MCF 10A (cell line): ENCODE measurements at regions not wholly inside any gene's neighbourhood (a gene's known extent, or its start where the extent isn't known, plus 50 kb on each side); places are given as distances from the start of the nearest gene placed in this dataset.
"Not testable (repeated sequence)": the region's sequence is repeated elsewhere in the genome, so short reads cannot be mapped to it uniquely, and the experiment has no call there.

Experiments
- BruUV-seq: library from RNA; stranded (reverse); fragments of 400-500 nt; replicated peaks from 2 replicates; lab custom pipeline; 2021; lab: Mats Ljungman, UMichigan
- CTCF ChIA-PET: fragments of 300-600 bp; sonication (Branson Sonifier 250); formaldehyde crosslinking; extraction: SDS; loops from one replicate; lab custom pipeline; 2021; ENCODE audit warnings: antibody characterized with exemption, inconsistent platforms; lab: Yijun Ruan, JAX
- POLR2A ChIA-PET: fragments of 300-600, 350-650 bp; sonication (Branson Sonifier 250); formaldehyde crosslinking; extraction: SDS; loops from one replicate; lab custom pipeline; 2020; ENCODE audit warnings: antibody characterized with exemption, inconsistent platforms; lab: Yijun Ruan, JAX
- DNase-seq: peaks from one replicate; pipeline ENCODE4 v3.0.0-alpha.2; 2018; ENCODE audit not compliant: unreplicated experiment
- H3K27ac Mint-ChIP-seq: one replicate; pipeline ENCODE4 v1.8.0; 2022; ENCODE audit warnings: mild to moderate bottlenecking, low read depth, mixed read lengths; ENCODE audit not compliant: unreplicated experiment
- H3K27me3 Mint-ChIP-seq: one replicate; pipeline ENCODE4 v1.8.0; 2022; ENCODE audit warnings: mixed read lengths; ENCODE audit not compliant: insufficient read depth, unreplicated experiment
- H3K36me3 Mint-ChIP-seq: one replicate; pipeline ENCODE4 v1.8.0; 2022; ENCODE audit warnings: mild to moderate bottlenecking, moderate library complexity, mixed read lengths; ENCODE audit not compliant: insufficient read depth, unreplicated experiment
- H3K4me1 Mint-ChIP-seq: one replicate; pipeline ENCODE4 v1.8.0; 2022; ENCODE audit warnings: mixed read lengths; ENCODE audit not compliant: insufficient read depth, unreplicated experiment
- H3K4me3 Mint-ChIP-seq: one replicate; pipeline ENCODE4 v1.8.0; 2022; ENCODE audit warnings: mild to moderate bottlenecking, moderate library complexity, mixed read lengths; ENCODE audit not compliant: unreplicated experiment
- H3K9me3 Mint-ChIP-seq: one replicate; pipeline ENCODE4 v1.8.0; 2022; ENCODE audit warnings: mixed read lengths; ENCODE audit not compliant: unreplicated experiment
- intact Hi-C: fragments of 100-400 bp; cut with micrococcal nuclease; formaldehyde crosslinking; loops from 2 replicates; pipeline ENCODE4 v1.14.1; 2022

DNA sequence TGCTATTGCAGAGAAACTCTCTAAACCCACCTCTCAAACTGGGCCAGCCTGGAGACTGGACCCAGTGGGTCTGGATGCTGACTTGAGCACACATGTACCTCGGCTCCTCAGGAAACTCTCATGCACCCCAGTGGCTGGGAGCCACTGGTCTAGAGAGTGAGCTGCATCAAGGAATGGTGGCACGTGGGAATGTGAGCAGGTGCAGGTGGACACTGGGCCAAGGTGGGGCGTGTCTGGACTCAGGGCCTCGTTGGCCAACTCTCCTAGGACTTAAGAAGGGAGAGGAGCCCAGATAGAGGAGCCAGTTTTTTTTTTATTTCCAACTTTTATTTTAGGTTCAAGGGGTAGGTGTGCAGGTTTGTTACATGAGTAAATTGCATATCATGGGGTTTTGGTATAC is 75.5 kb upstream of the PLGLB2 start:
- H3K4me1 Mint-ChIP-seq, H3K36me3 Mint-ChIP-seq, H3K27ac Mint-ChIP-seq, CTCF ChIA-PET, BruUV-seq, H3K27me3 Mint-ChIP-seq, POLR2A ChIA-PET, intact Hi-C loops, DNase-seq, H3K9me3 Mint-ChIP-seq, H3K4me3 Mint-ChIP-seq: not testable (repeated sequence)

GRCh38 chr2:87674729-87675128 is 73.2 kb upstream of the PLGLB2 start:
- H3K27me3 Mint-ChIP-seq, POLR2A ChIA-PET: not testable (repeated sequence)

DNA sequence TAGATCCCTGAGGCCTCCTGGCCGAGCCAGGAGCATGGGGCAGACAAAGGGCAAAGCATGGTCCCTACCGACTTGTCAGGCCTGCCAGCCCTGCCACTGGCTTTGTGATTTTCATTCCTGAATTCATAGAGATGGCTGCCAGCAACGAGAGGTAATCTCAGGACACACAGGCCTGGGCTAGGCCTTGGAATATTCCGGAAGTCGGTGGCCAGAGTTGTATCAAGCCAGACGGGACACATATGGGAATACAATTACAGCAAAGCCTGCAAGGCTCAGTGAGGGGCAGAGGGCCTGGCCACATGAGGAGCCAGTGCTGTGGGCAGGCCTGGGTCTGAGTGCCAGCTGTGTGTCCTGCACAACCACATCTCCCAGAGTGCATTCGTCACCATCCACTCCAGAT is 72.4 kb upstream of the PLGLB2 start:
- BruUV-seq, H3K9me3 Mint-ChIP-seq, H3K36me3 Mint-ChIP-seq, CTCF ChIA-PET, POLR2A ChIA-PET, H3K4me1 Mint-ChIP-seq, H3K27ac Mint-ChIP-seq, H3K4me3 Mint-ChIP-seq, intact Hi-C loops, H3K27me3 Mint-ChIP-seq, DNase-seq: not testable (repeated sequence)

More at GRCh38 chr2:87674729-87675128, 73.2 kb upstream of the PLGLB2 start:
- intact Hi-C loops, DNase-seq, H3K4me1 Mint-ChIP-seq, H3K36me3 Mint-ChIP-seq, H3K27ac Mint-ChIP-seq, H3K4me3 Mint-ChIP-seq, CTCF ChIA-PET, BruUV-seq, H3K9me3 Mint-ChIP-seq: not testable (repeated sequence)

- BruUV-seq, H3K27me3 Mint-ChIP-seq, H3K36me3 Mint-ChIP-seq, H3K27ac Mint-ChIP-seq, POLR2A ChIA-PET, H3K4me1 Mint-ChIP-seq, CTCF ChIA-PET, H3K4me3 Mint-ChIP-seq, H3K9me3 Mint-ChIP-seq, DNase-seq, intact Hi-C loops: not testable (repeated sequence)
Measured at GRCh38 chr2:87677421-87677923, 70.4 kb upstream of the PLGLB2 start.

DNA sequence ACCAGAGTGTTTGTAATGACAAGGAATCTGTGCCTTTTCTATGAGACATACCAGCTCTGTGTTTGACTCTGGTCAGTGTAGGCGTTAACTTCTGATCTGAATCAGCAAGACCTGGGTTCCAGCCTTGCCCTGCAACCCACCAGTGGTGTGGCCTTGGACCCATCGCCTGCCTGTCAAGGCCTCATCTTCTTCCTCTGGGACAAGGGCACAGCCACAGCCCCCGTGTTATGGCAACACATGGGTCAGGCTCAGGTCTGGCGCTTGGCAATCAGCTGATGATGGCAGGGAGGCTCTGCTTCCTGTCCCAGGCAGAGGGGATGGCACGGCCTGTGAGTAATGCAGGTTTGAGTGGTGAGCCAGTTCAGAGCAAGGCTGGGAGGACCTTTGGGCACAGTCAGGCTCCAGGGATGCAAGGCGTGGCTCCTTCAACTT is 69.1 kb upstream of the PLGLB2 start:
- H3K27ac Mint-ChIP-seq, DNase-seq, H3K9me3 Mint-ChIP-seq, BruUV-seq, H3K4me3 Mint-ChIP-seq, H3K4me1 Mint-ChIP-seq, POLR2A ChIA-PET, H3K27me3 Mint-ChIP-seq, CTCF ChIA-PET, H3K36me3 Mint-ChIP-seq, intact Hi-C loops: not testable (repeated sequence)

- POLR2A ChIA-PET, H3K9me3 Mint-ChIP-seq, H3K27me3 Mint-ChIP-seq, DNase-seq, H3K4me3 Mint-ChIP-seq, H3K4me1 Mint-ChIP-seq, H3K27ac Mint-ChIP-seq, BruUV-seq, intact Hi-C loops, H3K36me3 Mint-ChIP-seq, CTCF ChIA-PET: not testable (repeated sequence)
Measured at GRCh38 chr2:87679950-87680349, 67.9 kb upstream of the PLGLB2 start.

- BruUV-seq, CTCF ChIA-PET, DNase-seq, H3K4me3 Mint-ChIP-seq, POLR2A ChIA-PET, intact Hi-C loops, H3K9me3 Mint-ChIP-seq, H3K4me1 Mint-ChIP-seq, H3K27ac Mint-ChIP-seq, H3K27me3 Mint-ChIP-seq, H3K36me3 Mint-ChIP-seq: not testable (repeated sequence)
Measured at GRCh38 chr2:87680691-87681090, 67.2 kb upstream of the PLGLB2 start.

DNA sequence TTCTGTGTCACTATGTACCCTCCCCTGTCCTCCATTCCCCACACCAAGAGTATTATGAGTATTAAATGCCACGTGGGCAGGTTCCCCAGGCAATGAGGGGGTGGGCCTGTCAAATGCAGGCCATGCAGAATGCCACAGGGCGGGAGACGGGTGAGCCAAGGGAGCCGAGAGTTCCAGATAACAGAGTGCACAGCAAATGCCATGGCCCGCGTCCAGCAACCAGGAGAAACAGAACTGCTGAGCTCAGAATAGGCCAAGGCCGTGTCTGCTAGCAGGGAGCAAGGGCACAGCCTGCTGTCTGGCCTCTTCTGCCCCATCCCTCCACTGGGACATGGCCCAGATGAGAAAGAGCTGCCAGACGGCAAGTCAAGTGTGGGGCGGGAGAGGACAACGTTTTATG is 64.4 kb upstream of the PLGLB2 start:
- H3K9me3 Mint-ChIP-seq, POLR2A ChIA-PET, H3K27me3 Mint-ChIP-seq, CTCF ChIA-PET, H3K36me3 Mint-ChIP-seq, DNase-seq, H3K4me3 Mint-ChIP-seq, intact Hi-C loops, H3K4me1 Mint-ChIP-seq, H3K27ac Mint-ChIP-seq, BruUV-seq: not testable (repeated sequence)

GRCh38 chr2:87683961-87684360 is 63.9 kb upstream of the PLGLB2 start:
- H3K9me3 Mint-ChIP-seq, intact Hi-C loops, H3K27ac Mint-ChIP-seq, CTCF ChIA-PET, H3K4me3 Mint-ChIP-seq, BruUV-seq, POLR2A ChIA-PET, DNase-seq, H3K27me3 Mint-ChIP-seq, H3K4me1 Mint-ChIP-seq, H3K36me3 Mint-ChIP-seq: not testable (repeated sequence)

GRCh38 chr2:87685558-87685957 is 62.3 kb upstream of the PLGLB2 start:
- H3K4me1 Mint-ChIP-seq, POLR2A ChIA-PET, BruUV-seq, intact Hi-C loops, DNase-seq, H3K36me3 Mint-ChIP-seq, H3K4me3 Mint-ChIP-seq, H3K9me3 Mint-ChIP-seq, H3K27me3 Mint-ChIP-seq, CTCF ChIA-PET, H3K27ac Mint-ChIP-seq: not testable (repeated sequence)
